A549 (cell line): ENCODE measurements at regions not wholly inside any gene's neighbourhood (a gene's known extent, or its start where the extent isn't known, plus 50 kb on each side); places are given as distances from the start of the nearest gene placed in this dataset.

Experiments
- ATAC-seq, 2 experiments: fragments of 200-7000 bp in 1 of 2; fragments of >200 bp in 1 of 2; cut with Nextera tagmentation in 1 of 2; cut with Tn5 transposase in 1 of 2; 3 replicates each; pipeline versions ENCODE4 v1.8.0 to v1.9.1; 2018 to 2020; ENCODE audit warnings: mild to moderate bottlenecking in 1 of 2, moderate library complexity in 1 of 2
- CTCF ChIA-PET: fragments of 300-600 bp; sonication (Branson Sonifier 250); formaldehyde crosslinking; extraction: SDS; loops from one replicate; lab custom pipeline; 2021; ENCODE audit warnings: antibody characterized with exemption, inconsistent platforms; lab: Yijun Ruan, JAX
- POLR2A ChIA-PET: fragments of 350-600 bp; formaldehyde crosslinking; extraction: SDS; loops from one replicate; lab custom pipeline; 2021; ENCODE audit warnings: antibody characterized with exemption, inconsistent platforms; lab: Yijun Ruan, JAX
- DNase-seq, 2 experiments: peaks; one replicate each; pipeline versions ENCODE4 v3.0.0 to v3.0.0-alpha.2; 2011 to 2016; ENCODE audit warnings: low read depth in 1 of 2, low spot score in 1 of 2
- FAIRE-seq: peaks from 2 replicates; lab custom pipeline; 2011; peaks lifted over from hg19 to GRCh38; lab: Jason Lieb, UNC
- H3K27ac ChIP-seq, 2 experiments: fragments of >200 bp; sonication (Bioruptor Twin); formaldehyde crosslinking; 3 replicates each; pipeline ENCODE4 v1.5.1; 2016 to 2017
- H3K4me1 ChIP-seq: fragments of >200 bp; sonication (Bioruptor Twin); formaldehyde crosslinking; 3 replicates; pipeline ENCODE4 v1.6.1; 2016
- H3K4me2 ChIP-seq: fragments of >200 bp; sonication (Bioruptor Twin); formaldehyde crosslinking; 3 replicates; pipeline ENCODE4 v1.6.1; 2016
- H3K4me3 ChIP-seq: fragments of >200 bp; sonication (Bioruptor Twin); formaldehyde crosslinking; 3 replicates; pipeline ENCODE4 v1.5.1; 2016
- H3K9me3 ChIP-seq: fragments of >200 bp; sonication (Bioruptor Twin); formaldehyde crosslinking; 3 replicates; pipeline ENCODE4 v1.6.1; 2016
- BHLHE40 ChIP-seq: IDR thresholded peaks from 2 replicates; pipeline ENCODE4 v1.6.1; 2012; ENCODE audit warnings: low read depth, low read length, inconsistent platforms
- CBX2 ChIP-seq: fragments of 200-600 bp; sonication (generic); IDR thresholded peaks from 2 replicates; pipeline ENCODE4 v1.6.1; 2016; ENCODE audit warnings: low read depth, mild to moderate bottlenecking, borderline replicate concordance
- CBX8 ChIP-seq: fragments of 200-600 bp; sonication (generic); IDR thresholded peaks from 2 replicates; pipeline ENCODE4 v1.6.1; 2016
- CHD2 ChIP-seq: fragments of 150-350 bp; IDR thresholded peaks from 2 replicates; pipeline ENCODE4 v1.6.1; 2014; ENCODE audit warnings: low read length; ENCODE audit not compliant: partially characterized antibody
- EP300 ChIP-seq, 2 experiments: fragments of >200 bp; sonication (Bioruptor Twin); formaldehyde crosslinking; IDR thresholded peaks; 2 replicates in 1 of 2; 3 replicates in 1 of 2; pipeline ENCODE4 v1.6.1; 2016 to 2017
- ESRRA ChIP-seq: fragments of 150-350 bp; IDR thresholded peaks from 2 replicates; pipeline ENCODE4 v1.6.1; 2014; ENCODE audit warnings: mild to moderate bottlenecking, low read length, borderline replicate concordance
- FOSL2 ChIP-seq, 2 experiments: fragments of 450-650 bp in 1 of 2; fragments of >200 bp in 1 of 2; sonication (Bioruptor Twin) in 1 of 2; formaldehyde crosslinking; IDR thresholded peaks; 2 replicates each; pipeline versions ENCODE4 v1.5.0 to v1.6.1; 2016 to 2020; ENCODE audit warnings: mild to moderate bottlenecking in 1 of 2, moderate library complexity in 1 of 2
- HEYL ChIP-seq: fragments of 250-450 bp; sonication (Bioruptor Pico); IDR thresholded peaks from 2 replicates; pipeline ENCODE4 v1.8.0; 2021; ENCODE audit warnings: mild to moderate bottlenecking, moderate library complexity
- KDM1A ChIP-seq: fragments of 200-600 bp; sonication (generic); IDR thresholded peaks from 2 replicates; pipeline ENCODE4 v1.6.1; 2016; ENCODE audit warnings: low read depth, mild to moderate bottlenecking
- KDM5A ChIP-seq: fragments of 200-600 bp; sonication (generic); IDR thresholded peaks from 2 replicates; pipeline ENCODE4 v1.6.1; 2016; ENCODE audit warnings: antibody characterized with exemption, mild to moderate bottlenecking
- MAFK ChIP-seq: fragments of 450-650 bp; IDR thresholded peaks from 2 replicates; pipeline ENCODE4 v1.6.1; 2014; ENCODE audit not compliant: partially characterized antibody
- NFE2L2 ChIP-seq: fragments of 150-350 bp; conservative IDR thresholded peaks from 2 replicates; pipeline ENCODE4 v1.6.1; 2014; ENCODE audit warnings: low read length
- NPAS2 ChIP-seq: fragments of 250-450 bp; sonication (Bioruptor Pico); IDR thresholded peaks from 2 replicates; pipeline ENCODE4 v1.8.0; 2022; ENCODE audit warnings: mild to moderate bottlenecking, moderate library complexity, borderline replicate concordance
- NR3C1 ChIP-seq: fragments of >200 bp; sonication (Bioruptor Twin); formaldehyde crosslinking; IDR thresholded peaks from 3 replicates; pipeline ENCODE4 v1.6.1; 2017
- PHF8 ChIP-seq: fragments of 200-600 bp; sonication (generic); IDR thresholded peaks from 2 replicates; pipeline ENCODE4 v1.6.1; 2016; ENCODE audit warnings: low read depth, mild to moderate bottlenecking, antibody characterized with exemption, moderate library complexity, borderline replicate concordance
- POLR2AphosphoS2 ChIP-seq: conservative IDR thresholded peaks from 2 replicates; pipeline ENCODE4 v1.6.1; 2012; ENCODE audit warnings: low read length, improper control_type of control experiment, inconsistent platforms
- RAD21 ChIP-seq, 2 experiments: fragments of >200 bp in 1 of 2; sonication (Bioruptor Twin) in 1 of 2; formaldehyde crosslinking in 1 of 2; IDR thresholded peaks in 1 of 2; conservative IDR thresholded peaks in 1 of 2; 2 replicates in 1 of 2; 3 replicates in 1 of 2; pipeline ENCODE4 v1.6.1; 2012 to 2018; ENCODE audit warnings: inconsistent platforms in 1 of 2
- TFCP2L1 ChIP-seq: fragments of 250-450 bp; sonication (Bioruptor Pico); IDR thresholded peaks from 2 replicates; pipeline ENCODE4 v1.5.0; 2021; ENCODE audit warnings: mild to moderate bottlenecking
- TP53 ChIP-seq: fragments of 250-450 bp; sonication (Bioruptor Pico); IDR thresholded peaks from 2 replicates; pipeline ENCODE4 v1.5.0; 2021; ENCODE audit warnings: mild to moderate bottlenecking, moderate library complexity
- ZC3H11A ChIP-seq: fragments of 450-650 bp; IDR thresholded peaks from 2 replicates; pipeline ENCODE4 v1.6.1; 2014; ENCODE audit warnings: antibody characterized with exemption, mild to moderate bottlenecking
- ZFP36 ChIP-seq: fragments of 450-650 bp; IDR thresholded peaks from 2 replicates; pipeline ENCODE4 v1.6.1; 2014; ENCODE audit warnings: borderline replicate concordance; ENCODE audit not compliant: partially characterized antibody
- ZNF302 ChIP-seq: fragments of 250-450 bp; sonication (Bioruptor Pico); IDR thresholded peaks from 2 replicates; pipeline ENCODE4 v1.9.0; 2021; ENCODE audit warnings: inconsistent platforms, mild to moderate bottlenecking, moderate library complexity
- ZSCAN20 ChIP-seq: fragments of 250-450 bp; sonication (Bioruptor Pico); IDR thresholded peaks from 2 replicates; pipeline ENCODE4 v1.8.0; 2022; ENCODE audit warnings: mild to moderate bottlenecking, moderate library complexity
- WGBS: methylation state at CpG from one replicate; pipeline ENCODE4 v1.1.6; 2017; ENCODE audit errors: missing lambda C conversion rate; 5-methylcytosine and 5-hydroxymethylcytosine counted together
- TF ChIP-seq, protein P1 (sequence below): IDR thresholded peaks from 2 replicates; pipeline ENCODE4 v1.6.1; 2012
- TF ChIP-seq, protein P2 (sequence below): fragments of 250-450 bp; sonication (Bioruptor Pico); IDR thresholded peaks from 2 replicates; pipeline ENCODE4 v1.5.0; 2020; ENCODE audit warnings: low read depth, mild to moderate bottlenecking, moderate library complexity
- TF ChIP-seq, protein P3 (sequence below): fragments of 450-650 bp; IDR thresholded peaks from 2 replicates; pipeline ENCODE4 v1.6.1; 2014; ENCODE audit warnings: antibody characterized with exemption
- TF ChIP-seq, protein P4 (sequence below): IDR thresholded peaks from 2 replicates; pipeline ENCODE4 v1.6.1; 2012; ENCODE audit warnings: low read depth, borderline replicate concordance
- TF ChIP-seq, protein P5 (sequence below): fragments of 200-600 bp; sonication (generic); IDR thresholded peaks from 2 replicates; pipeline ENCODE4 v1.6.1; 2016; ENCODE audit warnings: antibody characterized with exemption, mild to moderate bottlenecking, moderate library complexity
- TF ChIP-seq, protein P6 (sequence below): fragments of 250-450 bp; sonication (Bioruptor Pico); IDR thresholded peaks from 2 replicates; pipeline ENCODE4 v1.5.0; 2021; ENCODE audit warnings: mild to moderate bottlenecking, moderate library complexity, borderline replicate concordance
- TF ChIP-seq, protein P7 (sequence below): IDR thresholded peaks from 2 replicates; pipeline ENCODE4 v1.6.1; 2012

DNA sequence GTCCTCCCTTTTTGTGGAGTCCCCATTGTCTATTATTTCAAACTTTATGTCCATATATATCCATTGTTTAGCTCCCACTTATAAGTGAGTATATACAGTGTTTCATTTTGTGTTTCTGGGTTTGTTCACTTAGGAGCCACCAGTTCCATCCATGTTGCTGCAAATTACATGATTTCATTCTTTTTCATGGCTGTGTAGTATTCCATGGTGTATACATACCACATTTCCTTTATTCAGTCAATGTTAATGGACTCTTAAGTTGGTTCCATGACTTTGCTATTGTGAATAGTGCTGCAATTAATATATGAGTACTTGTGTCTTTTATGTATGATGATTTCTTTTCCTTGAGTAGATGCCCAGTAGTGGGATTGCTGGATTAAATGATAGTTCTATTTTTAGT is 329.1 kb downstream of the AR start:
- FAIRE-seq (no peak), DNase-seq (no peak), ATAC-seq (no peak)
- Histone ChIP-seq H3K4me3 (no peak overlapping the region), H3K4me2 (no peak overlapping the region), H3K4me1 (no peaks in the 10 kb centered on the region), H3K27ac (no peak overlapping the region), H3K9me3 (no peaks in the 10 kb centered on the region)
- TF ChIP-seq, protein P1, sequence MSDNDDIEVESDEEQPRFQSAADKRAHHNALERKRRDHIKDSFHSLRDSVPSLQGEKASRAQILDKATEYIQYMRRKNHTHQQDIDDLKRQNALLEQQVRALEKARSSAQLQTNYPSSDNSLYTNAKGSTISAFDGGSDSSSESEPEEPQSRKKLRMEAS: no peak
- no peak for TF ChIP-seq ZNF302 (CRISPR knock-in tag)
- no peak for TF ChIP-seq FOSL2 (IDR thresholded peaks at IDR 0.05)
- no peak for TF ChIP-seq FOSL2 (CRISPR knock-in tag; IDR thresholded peaks at IDR 0.05)
- no peak for TF ChIP-seq ESRRA
- TF ChIP-seq, protein P2, sequence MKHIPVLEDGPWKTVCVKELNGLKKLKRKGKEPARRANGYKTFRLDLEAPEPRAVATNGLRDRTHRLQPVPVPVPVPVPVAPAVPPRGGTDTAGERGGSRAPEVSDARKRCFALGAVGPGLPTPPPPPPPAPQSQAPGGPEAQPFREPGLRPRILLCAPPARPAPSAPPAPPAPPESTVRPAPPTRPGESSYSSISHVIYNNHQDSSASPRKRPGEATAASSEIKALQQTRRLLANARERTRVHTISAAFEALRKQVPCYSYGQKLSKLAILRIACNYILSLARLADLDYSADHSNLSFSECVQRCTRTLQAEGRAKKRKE: no peak
- no peak for TF ChIP-seq CBX8
- TF ChIP-seq, protein P3, sequence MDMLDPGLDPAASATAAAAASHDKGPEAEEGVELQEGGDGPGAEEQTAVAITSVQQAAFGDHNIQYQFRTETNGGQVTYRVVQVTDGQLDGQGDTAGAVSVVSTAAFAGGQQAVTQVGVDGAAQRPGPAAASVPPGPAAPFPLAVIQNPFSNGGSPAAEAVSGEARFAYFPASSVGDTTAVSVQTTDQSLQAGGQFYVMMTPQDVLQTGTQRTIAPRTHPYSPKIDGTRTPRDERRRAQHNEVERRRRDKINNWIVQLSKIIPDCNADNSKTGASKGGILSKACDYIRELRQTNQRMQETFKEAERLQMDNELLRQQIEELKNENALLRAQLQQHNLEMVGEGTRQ: no peak
- no peak for TF ChIP-seq KDM5A
- TF ChIP-seq CHD2: no peak
- TF ChIP-seq RAD21 (conservative IDR thresholded peaks at IDR 0.05 in 1 of 2, IDR thresholded peaks at IDR 0.05 in 1 of 2): no peak
- no peak for TF ChIP-seq PHF8
- no peak for TF ChIP-seq KDM1A
- TF ChIP-seq CBX2: no peak
- no peak for TF ChIP-seq NFE2L2
- TF ChIP-seq, protein P4, sequence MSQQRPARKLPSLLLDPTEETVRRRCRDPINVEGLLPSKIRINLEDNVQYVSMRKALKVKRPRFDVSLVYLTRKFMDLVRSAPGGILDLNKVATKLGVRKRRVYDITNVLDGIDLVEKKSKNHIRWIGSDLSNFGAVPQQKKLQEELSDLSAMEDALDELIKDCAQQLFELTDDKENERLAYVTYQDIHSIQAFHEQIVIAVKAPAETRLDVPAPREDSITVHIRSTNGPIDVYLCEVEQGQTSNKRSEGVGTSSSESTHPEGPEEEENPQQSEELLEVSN: no peak
- no peak for TF ChIP-seq MAFK
- TF ChIP-seq, protein P5, sequence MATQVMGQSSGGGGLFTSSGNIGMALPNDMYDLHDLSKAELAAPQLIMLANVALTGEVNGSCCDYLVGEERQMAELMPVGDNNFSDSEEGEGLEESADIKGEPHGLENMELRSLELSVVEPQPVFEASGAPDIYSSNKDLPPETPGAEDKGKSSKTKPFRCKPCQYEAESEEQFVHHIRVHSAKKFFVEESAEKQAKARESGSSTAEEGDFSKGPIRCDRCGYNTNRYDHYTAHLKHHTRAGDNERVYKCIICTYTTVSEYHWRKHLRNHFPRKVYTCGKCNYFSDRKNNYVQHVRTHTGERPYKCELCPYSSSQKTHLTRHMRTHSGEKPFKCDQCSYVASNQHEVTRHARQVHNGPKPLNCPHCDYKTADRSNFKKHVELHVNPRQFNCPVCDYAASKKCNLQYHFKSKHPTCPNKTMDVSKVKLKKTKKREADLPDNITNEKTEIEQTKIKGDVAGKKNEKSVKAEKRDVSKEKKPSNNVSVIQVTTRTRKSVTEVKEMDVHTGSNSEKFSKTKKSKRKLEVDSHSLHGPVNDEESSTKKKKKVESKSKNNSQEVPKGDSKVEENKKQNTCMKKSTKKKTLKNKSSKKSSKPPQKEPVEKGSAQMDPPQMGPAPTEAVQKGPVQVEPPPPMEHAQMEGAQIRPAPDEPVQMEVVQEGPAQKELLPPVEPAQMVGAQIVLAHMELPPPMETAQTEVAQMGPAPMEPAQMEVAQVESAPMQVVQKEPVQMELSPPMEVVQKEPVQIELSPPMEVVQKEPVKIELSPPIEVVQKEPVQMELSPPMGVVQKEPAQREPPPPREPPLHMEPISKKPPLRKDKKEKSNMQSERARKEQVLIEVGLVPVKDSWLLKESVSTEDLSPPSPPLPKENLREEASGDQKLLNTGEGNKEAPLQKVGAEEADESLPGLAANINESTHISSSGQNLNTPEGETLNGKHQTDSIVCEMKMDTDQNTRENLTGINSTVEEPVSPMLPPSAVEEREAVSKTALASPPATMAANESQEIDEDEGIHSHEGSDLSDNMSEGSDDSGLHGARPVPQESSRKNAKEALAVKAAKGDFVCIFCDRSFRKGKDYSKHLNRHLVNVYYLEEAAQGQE: no peak
- CTCF ChIA-PET: no interaction called here
- POLR2A ChIA-PET: no interaction called here

DNA sequence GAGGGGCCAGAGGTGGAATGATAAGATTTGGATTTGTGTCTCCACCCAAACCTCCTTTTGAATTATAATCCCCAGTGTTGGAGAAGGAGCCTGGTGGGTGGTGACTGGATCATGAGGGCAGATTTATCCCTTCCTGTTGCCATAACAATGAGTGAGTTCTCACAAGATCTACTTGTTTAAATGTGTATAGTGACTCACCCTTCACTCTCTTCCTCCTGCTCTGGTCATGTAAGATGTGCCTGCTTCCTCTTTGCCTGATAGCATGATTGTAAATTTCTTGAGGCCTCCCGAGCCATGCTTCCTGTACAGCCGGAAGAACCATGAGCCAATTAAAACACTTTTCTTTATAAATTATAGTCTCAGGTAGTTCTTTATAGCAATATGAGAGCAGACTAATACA is 348.6 kb downstream of the AR start:
- POLR2A ChIA-PET: no interaction called here
- TF ChIP-seq ZFP36 (no peak), ZC3H11A (no peak), ZSCAN20 (no peak), RAD21 (conservative IDR thresholded peaks at IDR 0.05 in 1 of 2, IDR thresholded peaks at IDR 0.05 in 1 of 2) (no peak), NPAS2 (CRISPR knock-in tag) (no peak), POLR2AphosphoS2 (no peak), TP53 (CRISPR knock-in tag) (no peak), NR3C1 (no peak), MAFK (no peak), PHF8 (no peak), HEYL (CRISPR knock-in tag) (no peak), EP300 (IDR thresholded peaks at IDR 0.05) (no peak), KDM1A (no peak), BHLHE40 (no peak), TFCP2L1 (CRISPR knock-in tag) (no peak)
- TF ChIP-seq, protein P6, sequence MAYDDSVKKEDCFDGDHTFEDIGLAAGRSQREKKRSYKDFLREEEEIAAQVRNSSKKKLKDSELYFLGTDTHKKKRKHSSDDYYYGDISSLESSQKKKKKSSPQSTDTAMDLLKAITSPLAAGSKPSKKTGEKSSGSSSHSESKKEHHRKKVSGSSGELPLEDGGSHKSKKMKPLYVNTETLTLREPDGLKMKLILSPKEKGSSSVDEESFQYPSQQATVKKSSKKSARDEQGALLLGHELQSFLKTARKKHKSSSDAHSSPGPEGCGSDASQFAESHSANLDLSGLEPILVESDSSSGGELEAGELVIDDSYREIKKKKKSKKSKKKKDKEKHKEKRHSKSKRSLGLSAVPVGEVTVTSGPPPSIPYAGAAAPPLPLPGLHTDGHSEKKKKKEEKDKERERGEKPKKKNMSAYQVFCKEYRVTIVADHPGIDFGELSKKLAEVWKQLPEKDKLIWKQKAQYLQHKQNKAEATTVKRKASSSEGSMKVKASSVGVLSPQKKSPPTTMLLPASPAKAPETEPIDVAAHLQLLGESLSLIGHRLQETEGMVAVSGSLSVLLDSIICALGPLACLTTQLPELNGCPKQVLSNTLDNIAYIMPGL (CRISPR knock-in tag): no peak
- TF ChIP-seq, protein P7, sequence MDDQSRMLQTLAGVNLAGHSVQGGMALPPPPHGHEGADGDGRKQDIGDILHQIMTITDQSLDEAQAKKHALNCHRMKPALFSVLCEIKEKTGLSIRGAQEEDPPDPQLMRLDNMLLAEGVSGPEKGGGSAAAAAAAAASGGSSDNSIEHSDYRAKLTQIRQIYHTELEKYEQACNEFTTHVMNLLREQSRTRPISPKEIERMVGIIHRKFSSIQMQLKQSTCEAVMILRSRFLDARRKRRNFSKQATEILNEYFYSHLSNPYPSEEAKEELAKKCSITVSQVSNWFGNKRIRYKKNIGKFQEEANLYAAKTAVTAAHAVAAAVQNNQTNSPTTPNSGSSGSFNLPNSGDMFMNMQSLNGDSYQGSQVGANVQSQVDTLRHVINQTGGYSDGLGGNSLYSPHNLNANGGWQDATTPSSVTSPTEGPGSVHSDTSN: no peak

More for the DNA sequence above, 348.6 kb downstream of the AR start:
- H3K9me3 ChIP-seq: no peaks in the 10 kb centered on the region; the same call in 2 of the 3 replicates
- CTCF ChIA-PET: no interaction called here
- FAIRE-seq: no peak
- H3K4me3 ChIP-seq: no peak overlapping the region
- no peak for ATAC-seq
- no peak overlapping the region for H3K27ac ChIP-seq
- H3K4me2 ChIP-seq: no peak overlapping the region
- WGBS: 43% methylated on average over 2 of the region's 2 CpGs
- DNase-seq: no peak
- H3K4me1 ChIP-seq: no peaks in the 10 kb centered on the region
